ENCODE measurements at regions not wholly inside any gene's neighbourhood (a gene's known extent, or its start where the extent isn't known, plus 50 kb on each side); places are given as distances from the start of the nearest gene placed in this dataset.

GRCh38 chr20:10925767-10926166, 252.0 kb upstream of the JAG1 start:
- no peak for DNase-seq

GRCh38 chr20:10927011-10927583, 253.3 kb upstream of the JAG1 start:
- no peak for DNase-seq

- DNase-seq, result no peak
These were observed 254.4 kb upstream of the JAG1 start for GRCh38 chr20:10927936-10928840.

- no peak for DNase-seq
These were observed 255.1 kb upstream of the JAG1 start for GRCh38 chr20:10928841-10929421.

- DNase-seq, result no peak
These were observed 262.0 kb upstream of the JAG1 start for GRCh38 chr20:10935658-10936402.

- DNase-seq, result no peak
These were observed 263.0 kb upstream of the JAG1 start for GRCh38 chr20:10936786-10937185.

- DNase-seq, result no peak
These were observed 265.6 kb upstream of the JAG1 start for GRCh38 chr20:10939331-10939941.

- no peak for DNase-seq
These were observed 267.1 kb upstream of the JAG1 start for GRCh38 chr20:10940941-10941340.

GRCh38 chr20:10943686-10944265, 270.0 kb upstream of the JAG1 start:
- no peak for DNase-seq

- DNase-seq, result no peak
These were observed 272.5 kb upstream of the JAG1 start for GRCh38 chr20:10946124-10946880.

- DNase-seq, result no peak
These were observed 273.9 kb upstream of the JAG1 start for GRCh38 chr20:10947726-10948125.

- DNase-seq, result no peak
These were observed 276.4 kb upstream of the JAG1 start for GRCh38 chr20:10949930-10950783.

GRCh38 chr20:10951216-10951615, 277.4 kb upstream of the JAG1 start:
- no peak for DNase-seq

GRCh38 chr20:10951904-10952303, 278.1 kb upstream of the JAG1 start:
- DNase-seq, result no peak

- DNase-seq, result no peak
These were observed 279.6 kb upstream of the JAG1 start for GRCh38 chr20:10953437-10953836.

GRCh38 chr20:10954137-10954840, 280.5 kb upstream of the JAG1 start:
- DNase-seq, result no peak

GRCh38 chr20:10954908-10955580, 281.2 kb upstream of the JAG1 start:
- DNase-seq, result no peak

GRCh38 chr20:10958279-10958678, 284.5 kb upstream of the JAG1 start:
- DNase-seq, result no peak

GRCh38 chr20:10960416-10960815, 286.6 kb upstream of the JAG1 start:
- DNase-seq, result no peak
